ENCODE measurements at regions not wholly inside any gene's neighbourhood (a gene's known extent, or its start where the extent isn't known, plus 50 kb on each side); places are given as distances from the start of the nearest gene placed in this dataset.

- Histone ChIP-seq H3K36me3 (ENCODE audit: control insufficient read depth, insufficient read depth, low read length) (no peaks in the 10 kb centered on the region), H3K27me3 (replicated peaks; ENCODE audit: control insufficient read depth, insufficient read depth, low read length) (no peaks in the 10 kb centered on the region; the same call in none of the 2 replicates), H3K4me3 (replicated peaks; ENCODE audit: low read depth, low read length) (no peak overlapping the region)
- TF ChIP-seq CTCF (IDR thresholded peaks at IDR 0.05; ENCODE audit: insufficient read depth, low read length, poor library complexity, severe bottlenecking) = no peak
- DNase-seq (ENCODE audit: extremely low read depth, insufficient read length) = no peak
Observed at GRCh38 chr9:731474-731873, 110.0 kb upstream of the DMRT1 start.

GRCh38 chr9:734831-735511, 106.5 kb upstream of the DMRT1 start:
- Histone ChIP-seq H3K4me3 (replicated peaks; ENCODE audit: low read depth, low read length) (no peak overlapping the region), H3K27me3 (replicated peaks; ENCODE audit: control insufficient read depth, insufficient read depth, low read length) (no peaks in the 10 kb centered on the region; the same call in none of the 2 replicates), H3K36me3 (ENCODE audit: control insufficient read depth, insufficient read depth, low read length) (no peaks in the 10 kb centered on the region)
- DNase-seq (ENCODE audit: extremely low read depth, insufficient read length) = no peak
- no peak for TF ChIP-seq CTCF (IDR thresholded peaks at IDR 0.05; ENCODE audit: insufficient read depth, low read length, poor library complexity, severe bottlenecking)

GRCh38 chr9:737400-738120, 103.9 kb upstream of the DMRT1 start:
- no peaks in the 10 kb centered on the region for H3K36me3 ChIP-seq (ENCODE audit: control insufficient read depth, insufficient read depth, low read length)

GRCh38 chr9:738209-738915, 103.1 kb upstream of the DMRT1 start:
- Histone ChIP-seq H3K27me3 (replicated peaks; ENCODE audit: control insufficient read depth, insufficient read depth, low read length) (no peaks in the 10 kb centered on the region), H3K4me3 (replicated peaks; ENCODE audit: low read depth, low read length) (no peak overlapping the region), H3K36me3 (ENCODE audit: control insufficient read depth, insufficient read depth, low read length) (no peaks in the 10 kb centered on the region)
- DNase-seq (ENCODE audit: extremely low read depth, insufficient read length) = no peak
- no peak for TF ChIP-seq CTCF (IDR thresholded peaks at IDR 0.05; ENCODE audit: insufficient read depth, low read length, poor library complexity, severe bottlenecking)

More at GRCh38 chr9:737400-738120, 103.9 kb upstream of the DMRT1 start:
- H3K27me3 ChIP-seq (replicated peaks; ENCODE audit: control insufficient read depth, insufficient read depth, low read length) = no peaks in the 10 kb centered on the region
- no peak overlapping the region for H3K4me3 ChIP-seq (replicated peaks; ENCODE audit: low read depth, low read length)
- no peak for DNase-seq (ENCODE audit: extremely low read depth, insufficient read length)
- TF ChIP-seq CTCF (IDR thresholded peaks at IDR 0.05; ENCODE audit: insufficient read depth, low read length, poor library complexity, severe bottlenecking) = no peak

GRCh38 chr9:739362-739761, 102.1 kb upstream of the DMRT1 start:
- Histone ChIP-seq H3K36me3 (ENCODE audit: control insufficient read depth, insufficient read depth, low read length) (no peaks in the 10 kb centered on the region), H3K4me3 (replicated peaks; ENCODE audit: low read depth, low read length) (no peak overlapping the region), H3K27me3 (replicated peaks; ENCODE audit: control insufficient read depth, insufficient read depth, low read length) (no peaks in the 10 kb centered on the region)
- no peak for DNase-seq (ENCODE audit: extremely low read depth, insufficient read length)
- TF ChIP-seq CTCF (IDR thresholded peaks at IDR 0.05; ENCODE audit: insufficient read depth, low read length, poor library complexity, severe bottlenecking) = no peak
